ENCODE measurements at regions not wholly inside any gene's neighbourhood (a gene's known extent, or its start where the extent isn't known, plus 50 kb on each side); places are given as distances from the start of the nearest gene placed in this dataset.

DNA sequence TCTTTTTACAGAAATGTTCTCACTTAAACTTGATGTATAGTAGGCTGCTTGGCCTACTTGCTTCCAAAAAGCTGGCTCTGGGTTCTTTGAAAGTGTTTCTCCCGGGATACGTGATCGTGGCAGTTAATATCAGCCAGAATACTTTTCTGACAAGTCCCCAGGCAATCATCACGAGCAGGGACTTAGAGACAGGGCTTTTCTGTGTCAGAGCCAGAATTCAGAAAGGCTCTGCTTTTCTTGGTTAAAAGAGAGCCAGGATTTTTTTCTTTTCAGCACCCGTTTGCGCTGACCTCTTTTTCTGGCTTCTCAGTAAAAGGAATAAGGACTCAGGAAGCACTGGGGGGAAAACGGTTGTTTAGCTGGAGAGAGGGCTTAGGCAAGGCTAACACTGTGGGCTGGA lies 57.8 kb upstream of the ARHGAP5 start:
- Histone ChIP-seq H3K27ac (no peak overlapping the region), H3K4me3 (ENCODE audit: low read depth, low read length) (no peak overlapping the region), H2AFZ (no peak overlapping the region), H3K27me3 (ENCODE audit: control insufficient read depth, insufficient read depth, low read length) (no peaks in the 10 kb centered on the region), H3K4me1 (no peaks in the 10 kb centered on the region), H3K4me2 (ENCODE audit: low read length) (no peak overlapping the region), H3K9me3 (ENCODE audit: control insufficient read depth, low read length) (no peaks in the 10 kb centered on the region), H3K9ac (no peak overlapping the region), H3K79me2 (no peaks in the 10 kb centered on the region), H3K36me3 (ENCODE audit: control insufficient read depth, insufficient read depth, low read length) (no peaks in the 10 kb centered on the region)
- TF ChIP-seq, protein P1, sequence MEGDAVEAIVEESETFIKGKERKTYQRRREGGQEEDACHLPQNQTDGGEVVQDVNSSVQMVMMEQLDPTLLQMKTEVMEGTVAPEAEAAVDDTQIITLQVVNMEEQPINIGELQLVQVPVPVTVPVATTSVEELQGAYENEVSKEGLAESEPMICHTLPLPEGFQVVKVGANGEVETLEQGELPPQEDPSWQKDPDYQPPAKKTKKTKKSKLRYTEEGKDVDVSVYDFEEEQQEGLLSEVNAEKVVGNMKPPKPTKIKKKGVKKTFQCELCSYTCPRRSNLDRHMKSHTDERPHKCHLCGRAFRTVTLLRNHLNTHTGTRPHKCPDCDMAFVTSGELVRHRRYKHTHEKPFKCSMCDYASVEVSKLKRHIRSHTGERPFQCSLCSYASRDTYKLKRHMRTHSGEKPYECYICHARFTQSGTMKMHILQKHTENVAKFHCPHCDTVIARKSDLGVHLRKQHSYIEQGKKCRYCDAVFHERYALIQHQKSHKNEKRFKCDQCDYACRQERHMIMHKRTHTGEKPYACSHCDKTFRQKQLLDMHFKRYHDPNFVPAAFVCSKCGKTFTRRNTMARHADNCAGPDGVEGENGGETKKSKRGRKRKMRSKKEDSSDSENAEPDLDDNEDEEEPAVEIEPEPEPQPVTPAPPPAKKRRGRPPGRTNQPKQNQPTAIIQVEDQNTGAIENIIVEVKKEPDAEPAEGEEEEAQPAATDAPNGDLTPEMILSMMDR (IDR thresholded peaks at IDR 0.05), result no peak

DNA sequence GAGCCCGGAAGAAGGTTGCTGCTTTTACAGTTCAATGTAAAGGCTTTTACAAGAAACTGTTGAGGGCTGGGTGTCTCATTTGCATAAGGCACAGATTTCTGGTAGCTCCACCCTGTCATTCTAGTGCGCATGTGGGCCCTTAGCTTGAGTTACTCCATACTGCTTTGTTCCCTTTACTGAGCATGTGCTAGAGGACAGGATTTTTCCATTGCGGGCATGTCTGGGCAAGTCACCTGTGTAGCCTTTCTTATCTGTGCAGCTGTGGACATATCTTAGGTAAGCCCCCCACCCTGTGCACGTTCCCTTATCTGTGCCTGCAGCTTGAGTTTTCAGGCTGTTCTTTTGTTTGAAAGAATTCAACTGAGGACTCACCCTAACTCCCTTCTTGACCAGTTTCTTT lies 56.2 kb upstream of the ARHGAP5 start:
- no peak overlapping the region for H3K9ac ChIP-seq
- no peaks in the 10 kb centered on the region for H3K4me1 ChIP-seq
- no peaks in the 10 kb centered on the region for H3K36me3 ChIP-seq (ENCODE audit: control insufficient read depth, insufficient read depth, low read length)
- no peaks in the 10 kb centered on the region for H3K27me3 ChIP-seq (ENCODE audit: control insufficient read depth, insufficient read depth, low read length)
- TF ChIP-seq, protein P1 (IDR thresholded peaks at IDR 0.05), result no peak
- no peaks in the 10 kb centered on the region for H3K9me3 ChIP-seq (ENCODE audit: control insufficient read depth, low read length)
- no peak overlapping the region for H3K27ac ChIP-seq
- H2AFZ ChIP-seq, result no peak overlapping the region
- H3K4me3 ChIP-seq (ENCODE audit: low read depth, low read length), result no peak overlapping the region
- H3K4me2 ChIP-seq (ENCODE audit: low read length), result no peak overlapping the region
- H3K79me2 ChIP-seq, result no peaks in the 10 kb centered on the region

DNA sequence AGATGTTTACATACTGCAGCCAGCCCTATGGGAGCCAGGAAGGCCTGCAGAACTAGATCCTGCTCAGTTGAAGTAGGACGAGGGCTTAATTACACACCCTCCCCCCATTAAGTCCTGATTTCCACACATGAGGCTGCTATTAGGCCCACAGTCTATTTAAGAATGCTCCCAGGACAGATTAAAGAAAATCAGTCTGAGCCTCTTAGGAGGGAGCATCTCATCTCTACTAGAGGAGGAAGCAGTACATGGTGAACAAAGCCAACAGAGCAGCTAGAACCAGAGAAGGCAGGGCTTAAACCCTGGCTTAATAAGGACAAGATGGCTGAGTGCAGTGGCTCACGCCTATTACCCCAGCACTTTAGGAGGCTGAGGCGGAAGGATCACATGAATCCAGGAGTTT lies 55.8 kb upstream of the ARHGAP5 start:
- Histone ChIP-seq H2AFZ (no peak overlapping the region), H3K4me1 (no peaks in the 10 kb centered on the region), H3K79me2 (no peaks in the 10 kb centered on the region), H3K9ac (no peak overlapping the region), H3K4me3 (ENCODE audit: low read depth, low read length) (no peak overlapping the region), H3K27ac (no peak overlapping the region), H3K27me3 (ENCODE audit: control insufficient read depth, insufficient read depth, low read length) (no peaks in the 10 kb centered on the region), H3K4me2 (ENCODE audit: low read length) (no peak overlapping the region), H3K36me3 (ENCODE audit: control insufficient read depth, insufficient read depth, low read length) (no peaks in the 10 kb centered on the region), H3K9me3 (ENCODE audit: control insufficient read depth, low read length) (no peaks in the 10 kb centered on the region)
- TF ChIP-seq, protein P1 (IDR thresholded peaks at IDR 0.05), result no peak

DNA sequence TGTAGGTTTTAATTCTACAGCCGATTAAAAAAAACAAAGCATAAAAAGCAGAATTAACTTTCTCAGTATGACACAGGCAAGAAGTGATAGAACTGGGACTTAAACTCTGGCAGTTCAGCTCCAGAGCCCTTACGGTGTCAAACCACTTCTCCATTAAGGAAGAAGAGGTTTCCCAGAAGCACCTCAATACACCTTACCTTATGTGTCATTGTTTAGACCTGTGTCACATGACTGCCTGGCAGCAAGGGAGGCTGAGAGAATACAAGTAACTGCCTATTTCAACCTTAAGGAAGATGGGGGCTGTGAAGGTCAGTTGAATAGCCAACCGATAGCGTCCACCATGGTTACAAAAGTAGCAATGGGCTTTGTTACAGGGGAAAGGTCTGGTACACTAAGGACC lies 54.6 kb upstream of the ARHGAP5 start:
- Histone ChIP-seq H2AFZ (no peak overlapping the region), H3K9me3 (ENCODE audit: control insufficient read depth, low read length) (no peaks in the 10 kb centered on the region), H3K4me1 (no peaks in the 10 kb centered on the region), H3K4me2 (ENCODE audit: low read length) (no peak overlapping the region), H3K79me2 (no peaks in the 10 kb centered on the region), H3K27me3 (ENCODE audit: control insufficient read depth, insufficient read depth, low read length) (no peaks in the 10 kb centered on the region), H3K9ac (no peak overlapping the region), H3K27ac (no peak overlapping the region), H3K4me3 (ENCODE audit: low read depth, low read length) (no peak overlapping the region), H3K36me3 (ENCODE audit: control insufficient read depth, insufficient read depth, low read length) (no peaks in the 10 kb centered on the region)
- TF ChIP-seq, protein P1 (IDR thresholded peaks at IDR 0.05), result no peak

DNA sequence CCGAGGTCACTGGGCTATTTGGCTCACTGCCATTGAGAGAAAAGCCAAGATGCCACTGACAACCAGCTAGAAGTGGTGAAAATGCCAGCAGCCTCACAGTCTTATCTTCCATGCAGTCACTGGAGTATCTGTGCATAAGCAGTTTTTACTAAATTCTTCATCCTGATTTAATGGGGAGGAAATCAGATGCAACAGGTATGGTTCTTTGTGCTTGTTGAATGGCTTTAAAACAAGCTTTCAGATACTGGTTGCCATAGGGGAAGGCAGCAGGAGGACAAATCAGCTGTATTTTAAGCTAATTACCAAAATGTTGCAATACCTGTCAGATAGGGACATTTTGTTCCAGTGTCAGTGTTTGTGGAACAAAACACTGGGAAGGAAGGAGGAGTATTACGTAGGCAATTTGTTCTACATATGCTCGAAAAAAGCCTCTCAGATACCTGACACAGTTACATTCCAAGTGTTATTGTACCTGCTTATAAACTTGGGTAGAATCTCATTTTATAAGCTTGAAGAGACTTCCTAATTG lies 54.1 kb upstream of the ARHGAP5 start:
- Histone ChIP-seq H2AFZ (no peak overlapping the region), H3K79me2 (no peaks in the 10 kb centered on the region), H3K9me3 (ENCODE audit: control insufficient read depth, low read length) (no peaks in the 10 kb centered on the region), H3K9ac (no peak overlapping the region), H3K27me3 (ENCODE audit: control insufficient read depth, insufficient read depth, low read length) (no peaks in the 10 kb centered on the region), H3K4me3 (ENCODE audit: low read depth, low read length) (no peak overlapping the region), H3K4me2 (ENCODE audit: low read length) (no peak overlapping the region), H3K36me3 (ENCODE audit: control insufficient read depth, insufficient read depth, low read length) (no peaks in the 10 kb centered on the region), H3K27ac (no peak overlapping the region), H3K4me1 (no peaks in the 10 kb centered on the region)
- TF ChIP-seq, protein P1 (IDR thresholded peaks at IDR 0.05), result no peak

Data from parathyroid adenoma (tissue), 2 donors.